NCI-H2107 (cell line): ENCODE measurements at regions not wholly inside any gene's neighbourhood (a gene's known extent, or its start where the extent isn't known, plus 50 kb on each side); places are given as distances from the start of the nearest gene placed in this dataset.

ENCODE experiments used
- DNase-seq: peaks from one replicate; lab custom pipeline; 2025; lab: John Stamatoyannopoulos, UW

DNA sequence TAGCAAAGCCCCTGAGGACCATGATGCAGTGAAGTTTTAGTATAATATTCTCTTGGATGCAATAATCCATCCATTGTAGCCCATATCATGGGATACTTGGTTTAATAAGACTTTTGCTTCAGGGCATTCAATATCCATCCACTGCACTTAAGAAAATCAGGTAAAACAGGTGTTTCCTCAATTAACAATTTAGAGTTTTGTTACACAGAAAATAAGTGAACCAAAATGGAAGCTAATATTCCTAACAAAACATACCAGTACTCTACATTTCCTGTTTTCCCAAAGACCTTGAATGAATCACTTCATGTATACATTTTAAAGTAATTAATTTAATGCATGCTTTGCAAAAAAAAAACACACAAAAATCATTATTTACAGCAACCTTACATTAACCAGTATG lies 305.6 kb downstream of the NR2F1-AS1 start:
- DNase-seq, result no peak

DNA sequence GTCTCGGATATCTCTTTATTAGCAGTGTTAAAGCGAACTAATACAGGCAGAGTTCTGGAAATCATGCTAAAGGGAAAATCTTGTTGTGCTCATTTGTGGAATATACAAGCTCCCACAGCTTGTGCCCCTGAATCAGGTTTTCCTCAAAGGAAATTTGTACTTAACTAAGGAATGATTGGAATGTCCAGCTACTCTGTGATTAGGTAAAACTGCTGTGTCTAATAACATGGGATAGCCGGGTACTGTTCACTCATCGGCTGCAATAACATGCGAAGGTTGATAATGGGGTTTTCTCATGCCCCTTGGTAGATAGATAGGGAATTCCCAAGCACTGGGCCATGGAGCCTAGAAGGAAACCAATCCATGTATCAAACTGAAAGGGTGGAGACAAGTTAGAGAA lies 306.7 kb downstream of the NR2F1-AS1 start:
- DNase-seq, result no peak

DNA sequence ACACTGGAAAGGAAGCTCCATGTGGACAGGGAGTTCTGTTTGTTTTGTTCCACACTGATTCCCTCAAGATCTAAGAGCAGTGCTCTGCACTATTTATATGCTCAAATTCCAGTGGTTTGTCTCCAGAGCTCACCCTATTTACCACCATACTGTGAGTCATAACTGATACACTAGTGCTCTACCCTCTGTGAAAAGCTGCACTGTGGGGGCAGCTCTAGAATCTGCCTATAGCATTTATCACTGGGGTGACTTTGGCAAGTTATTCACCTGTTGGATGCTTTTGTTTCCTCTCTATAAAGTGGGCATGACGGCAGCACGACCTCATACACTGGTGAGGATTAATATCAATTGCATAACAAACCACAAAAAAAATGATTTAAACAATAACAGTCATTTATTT lies 307.8 kb downstream of the NR2F1-AS1 start:
- no peak for DNase-seq

DNA sequence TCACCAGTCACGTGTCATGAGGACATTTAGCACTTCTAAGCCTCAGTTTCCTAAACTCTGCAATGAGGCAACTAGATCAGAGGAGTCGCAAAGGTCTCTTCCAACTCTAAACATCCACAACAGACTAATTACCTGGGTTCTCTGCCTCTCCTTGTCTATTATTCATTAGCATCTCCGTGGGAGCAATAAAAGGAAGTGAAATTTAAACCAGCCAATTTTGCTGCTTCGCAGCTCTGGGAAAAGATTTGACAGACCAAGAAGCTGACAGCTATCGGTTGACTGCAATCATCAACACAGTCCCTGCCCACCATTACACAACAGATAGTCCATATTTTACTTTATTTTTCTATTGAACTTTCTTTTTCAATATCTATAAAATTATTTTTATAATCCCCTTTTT lies 308.9 kb downstream of the NR2F1-AS1 start:
- DNase-seq, result no peak

DNA sequence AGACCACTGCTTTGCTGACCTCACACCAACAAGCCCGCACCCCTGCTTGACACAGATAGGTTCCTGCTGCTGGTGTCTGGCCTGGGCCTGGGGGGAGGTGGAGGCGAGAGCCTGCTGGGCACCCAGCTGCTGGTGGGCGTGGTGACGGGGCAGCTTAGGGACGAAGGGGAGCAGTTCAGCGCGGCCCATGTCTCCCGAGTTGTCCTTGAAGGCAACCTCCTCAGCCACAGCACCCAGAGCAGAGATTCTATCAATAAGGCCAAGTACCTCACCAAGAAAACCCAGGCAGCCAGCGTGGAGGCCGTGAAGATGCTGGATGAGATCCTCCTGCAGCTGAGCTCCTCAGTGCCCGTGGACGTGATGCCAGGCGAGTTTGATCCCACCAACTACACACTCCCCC lies 313.3 kb downstream of the NR2F1-AS1 start:
- DNase-seq, result no peak

DNA sequence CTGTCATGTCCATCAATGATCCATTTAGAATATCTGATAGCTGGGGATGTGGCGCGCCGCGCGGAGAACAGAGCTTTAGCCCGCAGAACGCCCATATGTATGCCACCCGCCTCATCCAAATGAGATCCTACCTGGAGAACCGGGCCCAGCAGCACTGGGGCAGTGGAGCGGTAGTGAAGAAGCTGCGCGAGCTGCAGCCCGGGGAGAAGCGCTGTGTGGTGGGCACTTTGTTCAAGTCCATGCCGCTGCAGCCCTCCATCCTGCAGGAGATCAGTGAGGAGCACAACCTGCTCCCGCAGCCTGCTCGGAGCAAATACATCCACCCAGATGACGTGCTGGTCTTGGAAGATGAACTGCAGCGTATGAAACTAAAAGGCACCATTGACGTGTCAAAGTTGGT lies 313.7 kb downstream of the NR2F1-AS1 start:
- no peak for DNase-seq

DNA sequence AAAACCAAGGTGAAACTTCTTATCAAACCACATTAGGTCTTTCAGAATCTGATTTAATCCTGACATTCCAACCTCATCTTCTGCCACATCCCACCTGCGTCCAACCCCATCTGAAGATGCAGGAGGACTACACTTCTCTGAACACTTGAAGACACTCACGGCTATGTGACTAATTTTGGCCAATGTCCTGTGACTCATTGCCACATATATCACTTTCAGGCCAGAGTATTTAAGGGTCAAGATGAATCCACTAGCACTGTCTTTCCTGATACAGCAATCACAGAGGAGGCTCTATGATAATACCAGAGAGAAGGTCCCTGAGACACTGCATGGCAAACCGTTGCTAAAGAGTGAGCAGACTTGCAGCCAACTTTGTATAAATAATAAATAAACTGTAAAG lies 323.4 kb downstream of the NR2F1-AS1 start:
- DNase-seq, result no peak

DNA sequence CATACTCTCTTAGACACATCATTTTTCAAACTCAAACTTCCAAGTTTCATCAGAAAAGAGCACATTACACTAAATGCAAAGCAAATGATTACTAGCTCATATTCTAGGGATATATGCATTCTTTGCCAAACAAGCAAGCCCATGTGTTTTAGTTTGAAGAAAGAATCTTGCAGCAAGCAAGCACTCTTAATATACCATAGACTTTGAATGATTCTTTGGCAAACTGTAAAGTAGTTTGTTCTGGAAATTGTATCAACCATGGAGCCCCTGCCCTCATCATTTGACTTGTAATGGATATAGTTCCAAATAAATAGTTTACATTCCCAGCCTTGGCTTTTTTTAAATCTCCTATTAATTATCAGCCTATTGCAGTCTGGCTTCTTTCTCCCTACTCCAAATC lies 325.2 kb downstream of the NR2F1-AS1 start:
- DNase-seq, result no peak

DNA sequence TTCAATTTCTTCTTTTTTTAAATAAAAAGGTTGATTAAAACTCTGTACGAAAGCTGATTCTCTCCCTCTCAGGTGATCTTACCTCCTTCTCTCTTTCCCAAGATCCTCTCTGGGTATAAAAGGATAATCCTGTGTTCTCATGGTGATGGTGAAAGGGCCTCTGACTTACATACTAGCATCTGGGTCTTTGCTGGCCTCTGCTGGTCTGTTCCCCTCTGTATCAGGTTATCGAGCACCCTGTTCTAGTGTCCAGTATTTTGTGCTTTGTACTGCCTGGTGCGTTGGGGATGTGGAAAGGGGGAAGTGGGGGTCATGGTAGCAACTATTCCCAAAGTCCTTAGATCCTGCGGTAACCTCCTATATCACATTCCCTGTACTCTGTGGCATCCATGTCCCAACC lies 328.9 kb downstream of the NR2F1-AS1 start:
- DNase-seq, result no peak

DNA sequence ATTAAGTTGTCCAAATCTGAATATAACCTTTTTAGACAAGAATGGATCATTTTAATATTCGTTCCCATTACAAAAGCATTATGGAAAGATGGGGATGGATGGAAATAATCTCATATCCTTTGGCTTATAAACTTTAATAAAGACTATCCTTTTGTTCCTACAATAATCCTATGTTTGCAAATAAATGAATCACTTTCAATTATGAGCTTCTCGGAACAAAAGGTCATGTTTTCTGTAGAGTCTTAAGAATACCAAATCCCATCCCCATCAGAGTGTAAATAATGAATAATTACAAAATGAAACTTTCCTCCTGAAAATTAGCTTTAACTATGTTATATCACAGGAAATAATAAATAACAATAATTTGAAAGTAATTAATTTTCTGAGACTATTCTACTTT lies 329.7 kb downstream of the NR2F1-AS1 start:
- DNase-seq, result no peak

DNA sequence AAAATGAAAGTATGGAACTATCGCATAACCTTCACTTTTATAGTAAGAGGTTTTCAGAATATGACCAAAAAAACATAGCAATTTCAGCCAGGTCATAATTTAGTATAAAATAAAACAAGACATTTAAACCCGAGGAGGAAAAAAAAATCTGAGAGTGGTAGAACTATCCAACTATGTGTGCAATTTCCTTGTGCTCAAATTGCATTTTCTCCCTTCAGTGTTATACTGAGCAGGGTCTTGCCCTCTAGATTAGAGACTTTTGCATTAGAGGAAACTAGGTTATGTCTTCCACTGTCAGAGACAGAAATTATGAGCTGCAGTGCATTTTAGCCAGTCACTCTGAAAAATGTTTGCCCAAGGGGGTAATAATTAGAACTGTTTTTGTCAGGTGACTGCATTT lies 330.6 kb downstream of the NR2F1-AS1 start:
- no peak for DNase-seq

DNA sequence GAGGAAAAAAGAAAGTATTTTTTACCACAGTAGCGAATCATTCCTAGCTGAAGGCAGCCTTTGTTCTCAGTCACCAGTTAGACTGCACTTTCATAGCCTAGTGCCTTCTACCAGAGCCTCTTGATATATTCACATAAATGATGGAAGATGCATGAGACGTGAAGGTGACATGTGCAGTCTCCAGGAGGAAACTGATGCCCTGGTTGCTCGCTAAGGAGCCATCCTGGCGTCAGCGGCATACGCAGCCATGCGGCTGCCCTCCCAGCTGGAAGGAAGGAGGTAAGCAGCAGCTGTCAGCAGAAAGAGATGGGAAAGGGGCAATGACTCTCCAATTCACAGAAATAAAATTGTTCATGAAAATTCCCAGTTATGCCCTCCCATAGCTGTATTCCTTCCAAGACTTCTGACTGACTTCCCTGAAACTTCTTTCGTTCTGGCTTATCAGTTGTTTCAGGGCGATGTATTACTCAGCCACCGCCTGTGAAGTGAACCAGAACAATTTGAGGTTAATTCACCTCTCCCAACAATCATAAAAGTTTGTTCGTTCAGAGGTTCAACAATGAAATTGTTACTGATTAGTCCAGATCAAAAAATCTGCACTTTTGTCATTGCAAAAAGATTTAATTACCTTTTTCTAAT lies 331.2 kb downstream of the NR2F1-AS1 start:
- DNase-seq, result no peak

DNA sequence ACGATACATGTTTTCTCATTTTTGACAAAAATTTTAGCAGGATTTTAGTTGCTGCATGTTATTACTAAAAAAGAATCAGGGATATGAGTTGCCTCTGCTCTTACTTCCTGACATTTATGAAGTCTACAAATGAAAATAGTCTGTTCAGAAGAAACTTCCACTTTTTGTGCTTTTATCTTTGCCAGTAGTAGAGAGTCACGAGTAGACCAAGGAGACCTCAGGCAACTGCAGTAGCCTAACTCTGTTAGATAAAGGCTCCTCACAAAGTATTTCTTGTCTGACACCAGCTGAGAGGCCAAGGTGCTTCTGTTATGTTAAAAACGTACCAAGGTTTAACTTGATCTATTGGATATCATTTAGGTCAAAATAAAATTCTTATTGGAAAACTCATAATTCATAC lies 333.9 kb downstream of the NR2F1-AS1 start:
- no peak for DNase-seq

DNA sequence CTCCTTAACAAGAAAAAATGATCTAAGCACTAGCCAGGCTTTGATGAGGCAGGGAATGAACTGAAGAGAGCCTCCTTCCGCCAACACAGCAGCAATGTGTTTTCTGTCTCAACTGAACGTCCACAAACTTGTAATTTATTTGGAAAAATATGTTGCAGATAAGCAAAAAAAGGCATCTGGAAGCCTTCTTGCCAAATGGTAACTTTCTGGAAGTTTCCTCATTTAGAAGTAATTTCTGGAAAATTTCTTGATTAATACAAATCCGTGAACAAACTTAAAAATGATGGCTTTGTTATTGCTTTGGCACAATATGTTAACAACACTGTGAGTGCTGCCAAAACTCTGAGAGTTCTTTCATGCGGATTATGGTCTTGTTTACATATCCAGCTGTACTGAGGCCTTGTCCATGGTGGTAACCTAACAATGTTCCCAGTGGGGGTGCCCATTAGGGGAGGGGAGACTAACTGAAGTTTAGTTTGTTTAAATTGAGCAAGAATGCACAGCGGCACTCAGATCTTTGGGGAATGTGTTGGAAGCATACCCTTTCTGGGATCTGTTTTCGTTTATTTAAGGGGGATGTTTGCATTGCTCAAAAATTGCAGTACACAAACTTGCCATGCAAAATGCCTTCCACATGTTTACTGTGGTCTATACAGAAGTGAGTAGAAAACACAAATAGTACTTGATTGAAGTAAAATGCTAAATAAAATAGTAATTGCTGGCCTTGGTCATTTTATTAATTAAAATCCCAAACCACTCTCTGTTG lies 334.7 kb downstream of the NR2F1-AS1 start:
- DNase-seq, result no peak

DNA sequence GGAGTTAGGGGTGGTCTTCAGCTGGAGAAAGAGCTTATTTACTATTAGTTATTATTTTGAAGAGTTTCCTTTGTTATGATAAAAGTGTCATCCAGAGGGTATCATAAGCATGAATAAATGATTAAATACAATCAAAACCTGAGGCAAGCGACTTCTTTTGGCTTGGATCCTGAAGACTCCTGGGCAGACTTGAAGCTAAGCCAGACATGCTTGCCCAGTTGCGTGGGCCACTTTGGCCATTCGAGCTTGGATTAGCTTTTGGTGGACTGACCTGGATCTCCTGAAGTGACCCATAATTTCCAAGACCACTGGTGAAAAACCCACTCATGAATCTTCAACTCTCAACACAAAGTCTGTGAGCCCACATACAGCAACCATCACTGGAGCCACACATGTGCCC lies 335.8 kb downstream of the NR2F1-AS1 start:
- no peak for DNase-seq

DNA sequence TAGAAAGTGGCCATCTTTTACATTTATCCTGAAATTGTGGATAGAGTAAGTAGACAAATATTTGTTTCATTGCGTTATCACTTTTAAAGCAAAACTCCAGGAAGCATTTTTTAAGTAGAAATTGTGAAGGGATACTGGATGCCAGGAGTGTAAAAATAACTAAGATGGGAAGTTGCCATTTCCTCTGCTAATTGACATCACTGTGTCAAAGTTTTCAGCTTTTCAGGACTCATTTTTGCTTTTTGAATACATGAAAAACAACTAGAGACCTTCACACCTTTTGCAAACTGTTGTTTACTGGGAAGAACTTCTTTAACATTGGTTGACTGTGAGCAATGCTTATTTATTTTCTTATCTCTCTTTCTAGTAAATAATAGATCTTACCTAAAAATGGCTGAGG lies 337.5 kb downstream of the NR2F1-AS1 start:
- no peak for DNase-seq

DNA sequence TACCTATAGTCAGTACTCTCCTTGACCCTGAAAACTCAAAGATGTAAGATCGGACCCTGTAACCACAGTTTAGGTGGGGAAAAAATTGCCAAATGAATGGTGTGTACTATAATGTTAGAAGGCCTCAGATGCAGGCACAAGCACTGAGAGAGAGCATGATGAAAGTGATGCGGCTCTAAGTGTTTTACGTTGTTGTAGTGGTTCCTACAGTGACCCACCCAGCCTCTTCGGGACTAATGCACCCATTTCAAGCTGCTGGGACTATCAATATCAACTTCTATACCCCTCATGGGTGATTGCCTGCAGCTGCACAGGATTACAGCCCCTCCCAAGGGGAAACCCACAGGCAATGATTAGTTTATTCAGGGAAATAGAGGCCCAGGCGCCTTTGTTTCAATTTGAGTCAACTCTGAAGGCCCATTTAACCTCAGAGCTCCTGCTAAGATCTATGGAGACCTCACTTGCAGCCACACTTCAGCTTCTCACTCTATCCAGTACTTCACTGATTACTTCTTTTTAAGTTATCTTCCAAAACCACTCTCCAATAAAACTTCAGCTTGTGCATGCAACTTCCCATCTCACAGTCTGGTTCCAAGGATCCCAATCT lies 340.7 kb downstream of the NR2F1-AS1 start:
- DNase-seq, result no peak

DNA sequence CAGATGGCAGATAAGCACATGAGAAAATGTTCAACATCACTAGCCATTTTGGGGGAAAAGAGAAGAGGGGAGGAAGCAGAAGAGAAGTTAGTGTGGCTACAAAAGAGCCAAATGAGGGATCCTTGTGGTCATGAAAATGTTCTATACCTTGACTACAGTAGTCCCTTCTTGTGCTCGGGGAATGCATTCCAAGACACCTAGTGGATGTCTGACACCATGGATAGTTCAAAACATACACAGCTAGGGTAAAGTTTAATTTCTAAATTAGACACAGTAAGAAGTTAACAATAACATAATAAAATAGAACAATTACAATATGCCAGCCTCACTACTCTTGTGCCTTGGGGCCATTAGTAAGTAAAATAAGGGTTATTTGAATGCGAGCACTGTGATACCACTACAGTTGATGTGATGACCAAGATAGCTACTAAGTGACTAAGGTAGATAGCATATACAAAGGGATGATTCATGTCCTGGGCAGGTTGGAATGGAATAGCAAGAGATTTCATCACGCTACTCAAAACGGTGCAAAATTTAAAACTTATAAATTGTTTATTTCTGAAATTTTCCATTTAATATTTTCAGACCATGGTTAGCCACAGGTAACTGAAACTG lies 344.1 kb downstream of the NR2F1-AS1 start:
- no peak for DNase-seq

DNA sequence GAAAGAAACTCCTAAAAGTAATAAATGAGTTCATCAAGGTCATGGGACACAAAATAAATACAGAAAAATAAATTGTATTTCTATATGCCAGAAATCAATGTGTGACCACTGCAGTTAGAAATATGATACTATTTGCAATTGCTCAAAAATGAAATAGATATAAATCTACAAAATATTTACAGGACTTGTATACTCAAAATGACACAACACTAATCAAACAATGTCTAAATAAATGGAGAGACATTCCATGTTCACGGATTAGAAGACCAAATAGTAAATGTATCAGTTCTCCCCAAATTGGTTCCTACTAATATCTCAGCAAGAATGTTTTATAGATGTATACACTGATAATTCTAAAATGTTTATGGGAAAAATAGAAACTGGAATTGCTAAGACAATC lies 345.3 kb downstream of the NR2F1-AS1 start:
- no peak for DNase-seq

DNA sequence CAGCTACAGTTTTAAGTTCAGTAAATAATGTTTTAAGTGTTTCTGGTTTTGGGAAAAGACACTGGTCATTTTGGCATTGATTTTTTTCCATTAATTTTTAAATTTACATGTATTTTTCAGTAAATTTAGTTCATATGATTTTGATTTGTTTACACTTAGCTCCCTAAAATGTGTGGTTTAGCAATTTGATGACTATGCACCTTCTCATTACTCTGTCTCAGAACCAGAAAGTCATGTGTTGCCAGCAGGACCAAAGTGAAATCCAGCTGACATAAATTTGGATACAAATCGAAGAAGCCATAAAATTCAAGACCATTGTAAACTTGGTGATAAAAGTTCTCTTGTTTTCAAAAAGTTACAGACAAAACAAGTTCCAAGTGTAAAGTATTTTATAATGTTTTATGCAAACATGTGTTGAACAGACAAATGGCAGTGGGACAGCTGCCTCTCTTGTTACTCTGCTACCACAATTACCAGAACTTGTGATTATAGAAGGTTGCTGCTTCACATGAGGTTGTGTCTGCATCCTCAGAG lies 354.8 kb downstream of the NR2F1-AS1 start:
- no peak for DNase-seq

DNA sequence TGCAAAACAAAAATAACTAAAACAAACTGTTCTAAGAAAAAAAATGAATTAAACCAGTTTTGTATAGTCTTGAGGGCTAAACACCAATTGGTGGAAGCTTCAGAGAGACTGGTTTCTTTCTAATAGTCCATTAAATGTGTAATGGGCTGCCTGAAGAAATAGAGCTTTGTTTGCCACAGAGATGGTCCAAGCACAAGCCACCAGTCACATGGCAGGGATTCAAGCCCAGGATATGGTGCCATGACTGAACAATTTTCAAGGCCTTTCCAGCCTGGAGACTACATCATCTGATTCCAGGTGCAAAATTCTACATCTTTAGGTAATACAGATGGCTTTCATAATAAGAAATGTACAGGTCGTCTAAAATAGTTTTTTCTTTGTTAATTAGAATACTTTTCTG lies 355.3 kb downstream of the NR2F1-AS1 start:
- DNase-seq, result no peak

DNA sequence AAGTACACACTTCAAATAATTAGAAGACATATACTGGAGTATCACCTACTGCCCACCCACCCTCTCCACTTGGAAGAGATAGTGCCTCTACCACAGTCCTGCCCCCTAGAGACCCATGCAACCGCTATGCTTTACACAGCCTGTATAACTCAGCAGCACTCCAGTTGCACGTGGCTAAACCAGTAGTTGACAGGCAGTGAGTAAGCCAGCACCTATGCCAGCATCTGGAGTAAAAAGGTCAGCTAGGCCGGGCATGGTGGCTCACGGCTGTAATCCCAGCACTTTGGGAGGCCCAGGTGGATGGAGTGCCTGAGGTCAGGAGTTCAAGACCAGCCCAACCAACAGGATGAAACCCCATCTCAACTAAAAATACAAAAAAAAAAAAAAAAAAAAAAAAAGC lies 356.4 kb downstream of the NR2F1-AS1 start:
- no peak for DNase-seq

DNA sequence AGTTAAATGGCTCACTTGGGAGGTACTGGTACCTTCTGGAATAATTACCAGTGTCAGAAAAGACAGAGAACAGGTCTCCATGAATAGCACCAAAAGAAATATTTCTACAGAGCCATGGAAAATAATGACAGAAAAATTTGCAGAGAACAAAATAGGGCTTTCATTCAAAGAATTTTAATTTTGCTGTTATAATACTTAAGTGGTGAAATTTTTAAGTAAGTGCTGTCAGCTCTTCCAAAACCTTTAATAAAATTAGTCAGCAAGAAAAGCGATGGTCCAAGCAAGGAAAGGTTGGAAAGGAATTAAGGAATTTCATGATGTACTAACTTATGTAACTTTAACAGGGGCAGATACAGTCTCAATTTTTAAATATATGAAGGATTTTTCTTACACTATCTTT lies 359.2 kb downstream of the NR2F1-AS1 start:
- DNase-seq, result no peak
